Gastrocnemius medialis (tissue), 4 donors: ENCODE measurements at regions not wholly inside any gene's neighbourhood (a gene's known extent, or its start where the extent isn't known, plus 50 kb on each side); places are given as distances from the start of the nearest gene placed in this dataset.
"Not testable (repeated sequence)": the region's sequence is repeated elsewhere in the genome, so short reads cannot be mapped to it uniquely, and the experiment has no call there.

ENCODE experiments used
- ATAC-seq, 2 donors: fragments of 150-250 bp; one replicate each; pipeline ENCODE4 v1.9.1; 2016
- DNase-seq, 2 donors: peaks; one replicate each; pipeline ENCODE4 v3.0.0-alpha.2; 2019
- H3K27ac ChIP-seq, 4 donors: fragments of 200-600 bp; sonication (generic); 1 replicate in 1 of 4; 2 replicates in 3 of 4; pipeline ENCODE4 v1.5.1; 2016 to 2018; ENCODE audit warnings: mild to moderate bottlenecking in 2 of 4, moderate library complexity in 1 of 4
- H3K27me3 ChIP-seq, 3 donors: fragments of 200-600 bp; sonication (generic) in 2 of 3; 1 replicate in 1 of 3; 2 replicates in 2 of 3; pipeline versions ENCODE4 v1.5.1 to v1.6.0; 2016 to 2019; ENCODE audit warnings: mild to moderate bottlenecking in 1 of 3, moderate library complexity in 1 of 3
- H3K36me3 ChIP-seq, 2 donors: fragments of 200-600 bp; sonication (generic) in 1 of 2; one replicate each; pipeline ENCODE4 v1.5.1; 2017 to 2018
- H3K4me1 ChIP-seq, 2 donors: fragments of 200-600 bp; sonication (generic) in 1 of 2; one replicate each; pipeline ENCODE4 v1.5.1; 2016 to 2017; ENCODE audit warnings: mild to moderate bottlenecking in 2 of 2
- H3K4me3 ChIP-seq, 4 donors: fragments of 200-600 bp; sonication (generic) in 3 of 4; 1 replicate in 1 of 4; 2 replicates in 3 of 4; pipeline ENCODE4 v1.5.1; 2016 to 2019; ENCODE audit warnings: mild to moderate bottlenecking in 2 of 4
- H3K9me3 ChIP-seq, 3 donors: fragments of 200-600 bp; sonication (generic) in 2 of 3; 1 replicate in 1 of 3; 2 replicates in 2 of 3; pipeline ENCODE4 v1.5.1; 2016 to 2019
- CTCF ChIP-seq, 5 experiments: fragments of 450-650 bp in 3 of 5; fragments of 200-600 bp in 2 of 5; sonication (generic) in 2 of 5; IDR thresholded peaks in 4 of 5; conservative IDR thresholded peaks in 1 of 5; 1 replicate in 4 of 5; 2 replicates in 1 of 5; pipeline ENCODE4 v1.5.1; 2016 to 2019; ENCODE audit warnings: antibody characterized with exemption in 5 of 5, mild to moderate bottlenecking in 3 of 5, moderate library complexity in 3 of 5
- POLR2A ChIP-seq, 2 donors: fragments of 450-650 bp; IDR thresholded peaks; one replicate each; pipeline ENCODE4 v1.6.1; 2017; ENCODE audit warnings: antibody characterized with exemption in 2 of 2, mild to moderate bottlenecking in 2 of 2, moderate library complexity in 2 of 2
- in situ Hi-C, 4 donors: fragments of 200-750 bp; cut with MboI; loops; one replicate each; pipeline versions ENCODE4 v1.15.0 to v1.8.0; 2017; ENCODE audit warnings: low sequenced_read_pairs in 4 of 4
- intact Hi-C: fragments of 100-400 bp; cut with DNase I; formaldehyde crosslinking; loops from one replicate; pipeline ENCODE4 v1.15.1; 2023; ENCODE audit warnings: low total_unique reads

GRCh38 chr15:96165775-96166174, 164.7 kb upstream of the NR2F2 start:
- DNase-seq, result no peak
- Histone ChIP-seq H3K9me3 (no peaks in the 10 kb centered on the region), H3K36me3 (no peaks in the 10 kb centered on the region), H3K27ac (peak overlapping the region in 1 of 4 donors; percentile 14), H3K27me3 (no peaks in the 10 kb centered on the region), H3K4me1 (peaks cover 12 to 17% of the 10 kb centered on the region in 2 donors), H3K4me3 (no peak overlapping the region)
- no peak for ATAC-seq
- intact Hi-C loops, result no loop called here
- in situ Hi-C loops, result loop anchor here in 1 of 4 donors (25.0 kb wide), 1 partner anchor 903 kb away; no protein-coding TSS in a partner anchor
- no peak for TF ChIP-seq CTCF (IDR thresholded peaks at IDR 0.05 in 4 of 5, conservative IDR thresholded peaks at IDR 0.05 in 1 of 5)
- no peak for TF ChIP-seq POLR2A (IDR thresholded peaks at IDR 0.05)

DNA sequence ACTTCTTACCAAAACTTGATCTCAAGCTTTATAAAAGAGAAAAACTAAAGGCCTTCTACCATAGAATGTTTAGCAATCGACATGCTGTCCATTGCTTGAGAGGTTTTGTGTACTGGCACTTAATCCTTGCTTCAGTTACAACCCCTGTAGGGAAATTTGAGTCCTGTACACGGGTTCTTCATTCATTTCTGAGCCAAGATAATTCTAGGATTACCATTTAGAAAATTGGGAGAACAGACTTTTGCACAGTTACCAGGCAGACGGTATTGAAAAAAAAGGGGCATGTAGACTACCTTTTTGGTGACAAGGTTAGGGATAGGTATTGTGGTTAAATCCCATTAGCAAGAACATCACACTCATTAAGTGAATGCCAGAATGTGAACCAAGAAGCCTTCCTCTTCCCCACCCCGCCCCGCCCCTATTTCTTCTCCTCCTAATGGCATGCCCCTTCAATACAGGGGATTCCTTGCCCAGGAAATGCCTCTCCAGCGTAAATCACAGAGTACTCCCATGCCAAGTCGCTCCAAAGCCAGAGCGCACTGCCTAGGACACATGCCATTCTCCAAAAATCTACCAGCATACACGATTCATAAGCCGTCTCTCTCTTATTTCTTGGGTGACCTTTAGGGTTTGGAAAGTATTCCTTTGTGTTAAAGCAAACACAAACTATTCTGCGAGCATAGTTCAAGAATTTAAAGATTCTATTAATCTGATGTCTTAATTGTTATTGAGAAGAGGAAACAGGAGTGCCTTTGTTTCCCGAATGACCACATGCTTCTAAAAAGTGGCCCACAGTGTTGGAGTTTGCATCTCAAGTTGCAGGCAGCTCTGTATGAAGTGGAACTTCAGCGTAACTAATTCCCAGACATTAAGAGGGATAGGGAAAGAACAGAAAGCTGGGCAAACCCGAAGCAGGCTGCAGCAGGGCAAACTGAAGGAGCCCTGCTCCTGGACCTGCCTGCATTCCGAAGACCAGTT, 164.0 kb upstream of the NR2F2 start:
- peak in 1 of 2 donors; percentile 62 for ATAC-seq
- Histone ChIP-seq H3K27ac (peak overlapping the region in 1 of 4 donors; percentile 14), H3K36me3 (no peaks in the 10 kb centered on the region), H3K4me3 (peak overlapping the region in 2 of 4 donors; percentile 6 to 7), H3K4me1 (peaks cover 12 to 20% of the 10 kb centered on the region in 2 donors), H3K9me3 (no peaks in the 10 kb centered on the region), H3K27me3 (no peaks in the 10 kb centered on the region)
- TF ChIP-seq POLR2A (IDR thresholded peaks at IDR 0.05) (no peak), CTCF (IDR thresholded peaks at IDR 0.05 in 4 of 5, conservative IDR thresholded peaks at IDR 0.05 in 1 of 5) (no peak)
- no peak for DNase-seq
- intact Hi-C loops (no loop called here), in situ Hi-C loops (loop anchor here in 1 of 4 donors (25.0 kb wide), 1 partner anchor 904 kb away; no protein-coding TSS in a partner anchor)

DNA sequence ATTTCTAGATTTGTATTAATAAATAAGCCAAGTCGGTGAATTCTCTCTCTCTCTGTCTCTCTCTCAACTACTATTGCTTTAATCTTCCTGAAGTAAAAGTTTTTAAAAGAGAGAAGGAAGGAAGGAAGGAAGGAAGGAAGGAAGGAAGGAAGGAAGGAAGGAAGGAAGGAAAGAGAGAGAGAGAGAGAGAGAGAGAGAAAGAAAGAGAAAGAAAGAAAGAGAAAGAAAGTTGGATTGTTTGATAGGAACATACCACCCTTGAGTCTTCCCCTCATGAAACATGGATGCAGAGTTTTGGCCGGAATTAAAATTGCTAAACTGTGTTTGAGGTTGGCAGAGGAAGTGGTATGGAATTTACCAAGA, 159.9 kb upstream of the NR2F2 start:
- ATAC-seq, H3K4me3 ChIP-seq, H3K27me3 ChIP-seq, H3K9me3 ChIP-seq, H3K36me3 ChIP-seq, DNase-seq, H3K27ac ChIP-seq, intact Hi-C loops: not testable (repeated sequence)
- peaks cover 12 to 23% of the 10 kb centered on the region in 2 donors for H3K4me1 ChIP-seq
- in situ Hi-C loops, result loop anchor here in 1 of 4 donors (25.0 kb wide), 1 partner anchor 908 kb away; no protein-coding TSS in a partner anchor

GRCh38 chr15:96170979-96171739, 159.3 kb upstream of the NR2F2 start:
- Histone ChIP-seq H3K27me3 (no peaks in the 10 kb centered on the region), H3K4me1 (peaks cover 12 to 18% of the 10 kb centered on the region in 2 donors), H3K36me3 (no peaks in the 10 kb centered on the region), H3K27ac (no peak overlapping the region), H3K4me3 (no peak overlapping the region), H3K9me3 (no peaks in the 10 kb centered on the region)
- no peak for DNase-seq
- no peak for TF ChIP-seq CTCF (IDR thresholded peaks at IDR 0.05 in 4 of 5, conservative IDR thresholded peaks at IDR 0.05 in 1 of 5)
- no peak for TF ChIP-seq POLR2A (IDR thresholded peaks at IDR 0.05)
- intact Hi-C loops, result no loop called here
- ATAC-seq, result no peak
- in situ Hi-C loops, result loop anchor here in 1 of 4 donors (25.0 kb wide), 1 partner anchor 909 kb away; no protein-coding TSS in a partner anchor
